ENCODE measurements at regions not wholly inside any gene's neighbourhood (a gene's known extent, or its start where the extent isn't known, plus 50 kb on each side); places are given as distances from the start of the nearest gene placed in this dataset.

GRCh38 chr1:164958982-164959768, 397.3 kb downstream of the LMX1A start:
- no peak for TF ChIP-seq MAX (IDR thresholded peaks at IDR 0.05)
- no peak for TF ChIP-seq HNF4A (conservative IDR thresholded peaks at IDR 0.05)
- TF ChIP-seq CTCF (IDR thresholded peaks at IDR 0.05; ENCODE audit: low read depth, low read length, missing input control), result no peak
- TF ChIP-seq YY1 (IDR thresholded peaks at IDR 0.05), result no peak

Data from liver (tissue), 3 donors.